HG03439 (cell line): ENCODE measurements at regions not wholly inside any gene's neighbourhood (a gene's known extent, or its start where the extent isn't known, plus 50 kb on each side); places are given as distances from the start of the nearest gene placed in this dataset.

ENCODE experiments used
- ATAC-seq: cut with Tn5 transposase; IDR thresholded peaks from one replicate; pipeline ENCODE4 v1.9.1; 2021; ENCODE audit warnings: mild to moderate bottlenecking, moderate library complexity; ENCODE audit not compliant: unreplicated experiment

DNA sequence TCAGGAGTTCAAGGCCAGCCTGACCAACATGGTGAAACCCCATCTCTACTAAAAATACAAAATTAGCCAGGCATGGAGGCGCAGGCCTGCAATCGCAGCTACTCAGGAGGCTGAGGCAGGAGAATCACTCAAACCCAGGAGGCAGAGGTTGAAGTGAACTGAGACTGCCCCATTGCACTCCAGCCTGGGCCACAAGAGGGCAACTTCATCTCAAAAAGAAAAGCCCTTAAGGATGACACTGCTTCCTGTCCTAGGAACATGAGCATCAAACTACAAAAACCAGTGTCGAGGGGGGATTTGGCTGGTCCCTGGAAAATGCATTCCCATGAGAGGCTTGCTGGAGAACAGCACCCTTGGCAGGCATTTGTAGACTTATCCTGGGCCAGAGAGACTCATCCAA lies 449.5 kb upstream of the PSMD7 start:
- ATAC-seq: no peak

DNA sequence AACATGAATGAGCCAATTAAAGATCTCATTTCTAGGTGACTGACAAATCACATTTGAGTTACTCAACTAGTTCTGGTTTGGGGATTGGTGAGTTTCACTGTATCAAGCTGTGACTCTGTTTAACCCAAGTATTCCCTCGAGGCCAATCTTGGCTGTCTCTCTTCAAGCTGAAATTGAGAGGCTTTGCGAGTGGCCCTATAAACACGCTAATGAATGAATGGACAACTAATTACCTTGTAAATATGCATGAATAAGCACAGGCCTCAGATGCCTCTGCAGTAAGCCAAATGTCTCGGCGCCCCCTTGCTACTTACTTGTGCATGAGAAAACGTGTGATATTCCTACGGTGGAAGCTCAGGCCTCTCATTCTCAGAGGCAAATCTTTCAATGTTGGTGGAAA lies 450.3 kb upstream of the PSMD7 start:
- ATAC-seq: no peak

DNA sequence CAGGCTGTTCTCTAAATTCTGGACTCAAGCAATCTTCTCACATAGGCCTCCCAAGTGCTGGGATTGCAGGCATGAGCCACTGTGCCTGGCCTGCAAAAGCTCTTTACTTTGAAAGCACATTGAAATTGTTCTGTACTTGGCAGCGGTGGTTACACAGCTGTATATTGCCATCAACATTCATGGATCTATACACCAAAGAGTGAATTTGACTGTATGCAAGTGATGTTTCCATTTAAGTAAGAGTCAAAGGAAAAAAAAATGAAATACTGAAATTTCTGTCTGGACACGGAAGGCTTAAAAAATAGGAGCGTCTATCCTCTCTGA lies 450.6 kb upstream of the PSMD7 start:
- no peak for ATAC-seq

DNA sequence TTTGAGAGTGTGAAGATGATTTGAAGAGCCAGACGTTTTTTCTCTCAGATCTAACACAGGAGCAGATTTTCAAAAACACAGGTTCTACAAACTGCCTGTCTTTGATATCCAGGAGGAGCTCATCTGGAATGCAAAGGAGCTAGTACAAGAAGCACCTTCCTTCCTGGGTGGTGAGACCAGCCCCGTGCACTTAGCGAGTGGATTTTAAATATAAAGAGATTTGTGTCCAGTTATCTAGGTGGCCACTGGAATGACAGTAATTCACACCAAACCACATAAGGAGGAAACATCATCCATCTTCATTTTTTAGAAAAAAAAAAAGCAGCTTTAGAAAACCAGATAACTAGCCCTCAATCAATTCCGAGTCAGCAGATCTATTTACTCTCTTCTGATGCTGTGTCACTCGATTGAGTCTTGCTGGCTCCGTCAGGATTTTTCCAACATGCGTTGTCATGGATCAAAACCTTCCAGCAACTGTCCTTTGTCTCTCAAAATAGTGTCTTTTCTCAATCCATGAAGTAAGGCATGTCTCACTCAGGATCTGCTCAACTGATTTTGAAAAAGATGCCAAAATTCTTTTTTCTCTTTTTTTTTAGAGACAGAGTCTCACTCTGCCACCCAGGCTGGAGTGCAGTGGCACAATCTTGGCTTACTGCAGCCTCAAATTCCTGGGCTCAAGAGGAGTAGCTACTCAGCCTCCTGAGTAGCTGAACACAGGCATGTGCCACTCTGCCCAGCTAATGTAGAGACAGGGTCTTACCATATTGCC lies 451.2 kb upstream of the PSMD7 start:
- ATAC-seq: no peak

DNA sequence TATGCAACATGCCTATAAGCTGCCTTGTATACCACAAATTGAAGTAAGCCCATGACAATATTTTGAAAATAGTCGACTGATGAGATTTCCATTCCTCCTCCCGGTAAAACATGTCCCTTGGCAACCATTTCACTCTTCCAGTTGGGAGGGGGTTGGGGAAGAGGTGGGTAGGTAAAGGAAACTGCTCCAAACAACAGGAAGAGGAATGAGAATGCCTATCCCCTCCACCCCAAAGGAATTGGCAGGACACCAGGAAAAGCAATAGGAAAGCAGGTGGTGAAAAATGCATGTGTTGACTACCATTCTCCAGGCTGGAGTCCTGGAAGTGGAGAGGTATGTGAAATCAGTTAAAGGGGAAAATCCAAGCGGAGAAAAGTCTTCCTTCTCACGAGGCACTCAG lies 455.9 kb upstream of the PSMD7 start:
- no peak for ATAC-seq

DNA sequence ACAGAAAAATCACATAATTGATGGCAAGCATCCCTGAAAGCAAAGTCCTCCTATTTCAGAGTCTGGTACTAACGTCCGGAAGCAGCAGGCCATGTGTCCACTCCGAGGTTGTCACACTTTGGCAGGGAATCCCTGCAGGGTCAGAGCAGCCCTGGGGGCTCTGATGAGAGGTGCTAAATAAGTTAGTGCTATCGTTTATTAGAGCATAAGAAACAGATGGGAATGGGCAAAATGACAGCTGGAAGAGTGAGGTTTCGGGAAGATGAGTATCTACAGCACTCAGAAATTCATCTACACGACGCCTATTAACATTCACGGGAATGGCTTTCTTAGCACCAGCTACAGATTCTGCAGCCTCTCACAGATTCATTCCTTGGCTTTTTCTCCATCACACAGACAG lies 465.4 kb upstream of the PSMD7 start:
- no peak for ATAC-seq

DNA sequence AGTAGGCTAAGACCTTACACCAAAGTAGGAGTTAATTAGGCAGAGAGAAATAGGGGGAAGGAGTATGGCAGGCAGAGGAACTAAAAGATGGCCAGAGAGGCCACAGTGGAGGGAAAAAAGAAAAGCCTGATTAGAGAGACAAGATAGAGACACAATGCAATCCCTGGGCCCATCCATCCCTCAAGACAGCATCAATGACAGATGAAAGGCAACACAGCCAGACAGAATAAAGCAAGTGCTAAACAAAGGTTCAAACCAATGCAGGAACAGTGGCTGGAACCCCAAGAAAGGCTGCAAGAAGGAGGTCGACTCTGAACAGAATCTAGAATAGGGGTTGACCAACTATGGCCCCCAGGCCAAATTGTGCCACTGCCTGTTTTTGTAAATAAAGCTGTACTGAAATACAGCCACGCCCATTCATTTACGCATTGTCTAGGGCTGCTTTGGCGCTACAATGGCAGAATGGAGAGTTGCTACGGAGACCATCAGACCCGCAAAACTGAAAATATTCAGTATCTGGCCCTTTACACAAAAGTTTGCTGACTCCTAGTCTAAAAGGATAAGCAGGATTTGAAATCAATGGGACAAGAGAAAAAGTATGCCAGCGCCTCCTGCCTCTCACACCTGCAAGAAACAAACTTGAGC lies 473.3 kb upstream of the PSMD7 start:
- no peak for ATAC-seq

DNA sequence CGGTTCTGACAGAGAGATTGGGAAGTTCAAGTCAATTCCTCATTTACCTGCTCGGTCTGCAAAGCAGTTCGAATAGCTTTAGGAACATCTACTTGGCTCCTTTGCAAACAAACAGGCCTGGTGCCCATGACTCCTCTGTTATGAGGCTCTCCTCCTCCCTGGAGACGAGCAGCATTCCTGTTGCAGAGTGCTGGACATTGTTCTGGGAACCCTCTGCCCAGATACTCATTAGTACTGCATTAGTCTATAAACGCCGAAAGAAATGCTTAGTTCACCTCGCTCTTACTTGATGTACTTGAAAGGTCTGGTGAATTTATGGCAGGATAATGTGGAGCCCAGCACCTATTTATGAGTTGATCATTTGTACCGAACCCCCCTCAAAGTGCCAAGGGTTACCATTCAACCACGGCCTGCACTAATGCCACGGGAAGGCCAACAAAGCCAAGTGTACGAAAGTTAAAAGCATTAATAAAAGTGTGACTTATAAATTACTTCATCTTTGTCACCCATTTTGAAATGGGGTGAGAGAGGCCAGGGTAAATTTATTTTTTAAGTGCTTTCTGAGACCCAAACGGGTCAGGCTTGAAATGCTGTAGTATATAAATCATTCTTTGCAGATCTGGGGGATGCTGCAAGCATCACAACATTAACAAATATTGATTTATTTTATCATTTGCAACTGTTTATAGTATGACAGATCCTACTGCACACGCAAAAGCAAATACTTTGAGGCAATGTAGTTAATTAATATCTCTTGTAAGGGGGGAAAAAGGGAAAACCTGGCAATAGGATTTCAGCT lies 478.9 kb upstream of the PSMD7 start:
- ATAC-seq: no peak

DNA sequence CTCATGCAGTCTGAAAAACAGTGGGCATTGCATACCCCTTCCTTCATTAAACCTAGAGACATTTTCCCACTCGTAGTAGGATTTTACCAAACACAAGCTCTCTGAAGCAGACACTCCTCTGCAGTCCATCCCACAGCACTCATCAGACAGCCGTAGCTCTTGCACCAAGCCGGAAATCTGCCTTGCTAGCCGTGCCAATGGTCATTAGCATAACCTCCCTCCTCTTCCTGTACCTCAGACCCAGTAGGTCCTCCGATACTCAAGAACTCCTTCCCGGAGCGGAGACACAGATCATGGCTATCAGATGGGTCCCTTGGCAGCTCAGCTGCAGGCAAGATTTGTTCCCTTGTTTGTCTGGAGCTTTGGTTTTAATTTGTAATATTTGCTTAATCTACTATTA lies 483.1 kb upstream of the PSMD7 start:
- ATAC-seq: no peak

DNA sequence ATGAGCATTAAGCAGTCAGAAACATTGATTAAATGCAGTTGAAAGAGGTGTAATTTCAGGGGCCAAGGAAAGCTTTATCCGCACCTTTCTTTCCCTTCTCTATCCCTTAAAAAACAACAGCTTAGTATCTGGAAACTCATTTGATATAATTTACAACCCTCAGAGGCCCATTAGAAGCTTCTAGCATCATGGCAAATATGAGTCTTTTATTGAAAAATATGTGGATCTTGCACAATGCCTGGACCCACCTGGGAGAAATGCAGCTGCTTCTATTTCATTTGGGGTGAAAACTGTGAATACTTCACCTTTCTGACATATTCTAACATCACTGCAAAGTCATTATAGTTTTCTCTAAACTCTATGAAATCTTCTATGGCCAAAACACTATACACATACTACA lies 492.2 kb upstream of the PSMD7 start:
- no peak for ATAC-seq

DNA sequence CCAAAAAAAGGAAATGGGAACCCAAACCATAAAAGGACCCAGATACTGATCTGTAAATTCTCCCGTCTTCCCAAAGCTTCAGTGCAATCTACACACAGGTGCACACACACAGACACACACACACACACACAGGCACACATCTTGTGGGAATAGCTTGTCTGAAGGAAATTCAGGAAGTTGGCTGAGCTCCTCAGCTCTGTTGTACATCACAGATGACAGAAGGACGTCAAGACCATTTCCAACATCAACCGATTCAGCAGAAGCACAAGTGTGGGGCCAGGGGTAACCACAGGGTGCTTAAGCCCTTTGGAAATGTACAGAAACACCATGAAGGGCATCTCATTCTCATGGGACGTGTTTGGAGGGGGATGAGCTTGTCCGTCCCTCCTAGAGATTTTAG lies 498.1 kb upstream of the PSMD7 start:
- ATAC-seq: no peak

DNA sequence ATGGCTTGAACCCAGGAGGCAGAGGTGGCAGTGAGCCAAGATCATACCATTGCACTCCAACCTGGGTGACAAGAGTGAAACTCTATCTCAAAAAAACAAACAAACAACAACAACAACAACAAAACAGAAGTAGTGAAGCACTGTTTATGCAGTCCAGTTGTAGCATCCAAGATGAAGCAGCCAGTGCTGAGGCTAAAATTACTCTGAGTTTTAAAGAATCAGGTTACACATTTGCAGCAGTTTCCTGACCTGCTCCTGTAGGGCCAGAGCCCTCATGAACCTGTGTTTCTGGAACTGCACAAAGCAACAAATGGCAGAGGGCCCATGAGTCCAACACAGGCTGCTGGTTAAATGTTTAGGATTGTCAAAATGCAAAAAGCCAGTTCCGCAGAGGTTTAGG lies 499.5 kb upstream of the PSMD7 start:
- ATAC-seq: no peak

DNA sequence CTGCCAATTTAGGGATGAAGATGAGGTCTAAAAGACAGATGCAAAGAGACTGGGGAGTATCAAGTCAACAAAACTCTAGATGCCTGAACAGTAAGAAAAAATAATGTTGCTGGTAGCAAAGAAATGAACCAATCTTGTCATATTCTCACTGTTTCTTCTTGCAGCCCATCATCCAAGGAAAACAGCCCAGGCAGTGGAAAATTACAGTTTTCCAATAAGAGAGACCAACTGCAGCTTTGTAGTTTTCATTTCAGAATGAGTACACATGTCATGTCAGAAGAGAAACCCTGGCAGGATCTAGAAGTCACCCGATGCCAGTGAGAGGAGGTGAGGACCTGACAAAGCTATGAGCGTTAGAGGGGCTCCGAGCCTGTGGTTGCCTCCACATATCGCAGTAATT lies 500.4 kb upstream of the PSMD7 start:
- no peak for ATAC-seq

DNA sequence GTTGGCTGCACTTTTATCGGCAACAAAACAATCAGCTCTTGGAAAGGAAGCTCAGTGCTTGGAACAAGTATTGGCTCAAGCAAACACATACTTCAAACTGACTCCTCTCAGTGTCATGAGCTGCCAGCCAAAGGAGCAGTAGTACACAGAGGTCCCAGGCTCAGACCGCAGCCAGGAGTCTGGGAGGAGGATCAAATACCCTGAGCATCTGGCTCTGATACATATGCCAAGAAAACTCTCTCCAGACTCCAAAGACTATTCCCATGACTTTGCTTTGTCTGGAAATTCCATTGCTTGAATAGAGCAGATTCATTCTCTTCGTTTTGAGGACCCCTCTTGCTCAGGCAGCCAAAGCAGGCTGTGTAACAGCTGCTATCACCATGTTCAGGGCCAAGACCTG lies 501.6 kb upstream of the PSMD7 start:
- no peak for ATAC-seq

DNA sequence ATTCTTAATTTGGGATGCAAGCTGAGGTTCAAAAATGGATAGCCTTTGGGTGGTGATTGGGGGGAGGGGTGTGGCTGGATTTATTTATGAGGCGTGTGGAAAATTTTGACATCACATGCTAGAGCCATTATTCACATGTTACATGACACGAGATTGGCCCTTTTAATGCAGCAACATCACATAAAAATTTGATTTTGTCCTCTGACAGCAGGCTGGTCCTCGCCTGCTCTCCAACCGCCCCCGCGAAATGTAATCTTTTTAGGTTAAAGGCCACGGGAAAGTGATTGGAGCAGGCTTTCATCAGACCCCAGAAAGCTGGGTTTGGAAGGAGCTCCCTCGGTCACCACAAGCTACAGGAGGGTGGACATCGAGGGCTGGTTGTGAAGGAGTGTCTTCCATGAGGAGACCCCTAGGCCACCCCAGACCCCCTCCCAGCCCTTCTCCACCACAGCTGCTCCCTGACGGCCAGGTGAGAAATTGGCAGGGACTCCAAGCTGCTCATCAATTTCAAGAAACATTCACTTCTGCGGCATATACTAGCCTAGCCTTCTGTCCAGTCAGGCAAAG lies 502.7 kb upstream of the PSMD7 start:
- no peak for ATAC-seq

DNA sequence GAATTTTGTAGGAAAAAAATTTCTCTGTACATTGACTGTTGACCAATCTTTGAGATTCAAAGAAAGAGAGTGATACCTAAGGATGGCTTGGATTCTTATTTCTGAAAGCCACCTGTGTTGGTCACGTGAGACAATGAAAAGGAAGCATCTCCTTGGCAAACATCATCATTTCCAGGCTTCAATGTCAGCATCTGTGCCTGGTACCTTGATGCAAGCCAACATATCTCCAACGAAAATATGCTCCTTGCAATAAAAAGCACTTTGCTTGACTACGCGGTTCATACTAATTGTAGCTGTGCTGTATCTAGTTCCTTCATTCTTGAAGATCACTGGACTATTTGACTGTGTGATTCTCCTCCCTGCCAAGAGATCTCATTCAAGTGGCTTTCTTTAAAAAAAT lies 503.4 kb upstream of the PSMD7 start:
- no peak for ATAC-seq

DNA sequence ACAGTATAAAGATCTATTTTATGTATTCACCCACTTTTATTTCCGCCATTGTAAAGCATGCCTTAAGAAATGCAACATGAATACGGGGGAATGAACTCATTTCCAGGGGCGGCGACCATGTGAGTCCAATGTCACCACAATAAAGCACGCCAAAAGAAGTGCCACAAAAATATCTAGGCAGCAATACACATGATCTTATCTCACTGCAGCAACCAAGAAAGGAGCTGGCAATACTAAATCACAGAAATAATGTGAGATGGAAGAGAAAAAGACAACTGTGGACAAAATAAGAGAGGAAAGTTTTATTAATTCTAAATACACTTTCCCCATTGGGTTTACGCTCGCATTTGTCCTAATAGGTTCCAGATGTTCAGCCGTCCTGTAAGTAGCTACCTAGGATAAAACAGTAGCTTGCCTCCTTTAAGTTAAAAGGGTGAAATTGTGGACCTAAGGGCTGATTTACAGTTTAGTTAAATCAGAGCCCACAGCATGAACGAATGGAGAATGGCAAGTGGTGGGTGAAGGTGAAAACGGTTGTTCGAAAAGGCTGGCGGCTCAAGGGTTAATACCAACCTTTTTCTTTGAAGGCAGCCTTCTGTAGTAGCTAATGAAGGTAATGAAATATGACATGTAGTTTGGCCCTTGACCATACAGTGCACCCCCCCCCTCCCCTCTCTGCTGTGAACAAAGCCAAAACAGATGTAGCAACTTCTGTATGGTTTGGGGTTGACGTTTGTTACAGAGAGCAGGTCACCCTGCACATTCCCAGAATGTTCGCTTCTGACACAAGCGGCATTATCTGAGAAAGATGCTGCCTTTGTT lies 504.2 kb upstream of the PSMD7 start:
- ATAC-seq: no peak

DNA sequence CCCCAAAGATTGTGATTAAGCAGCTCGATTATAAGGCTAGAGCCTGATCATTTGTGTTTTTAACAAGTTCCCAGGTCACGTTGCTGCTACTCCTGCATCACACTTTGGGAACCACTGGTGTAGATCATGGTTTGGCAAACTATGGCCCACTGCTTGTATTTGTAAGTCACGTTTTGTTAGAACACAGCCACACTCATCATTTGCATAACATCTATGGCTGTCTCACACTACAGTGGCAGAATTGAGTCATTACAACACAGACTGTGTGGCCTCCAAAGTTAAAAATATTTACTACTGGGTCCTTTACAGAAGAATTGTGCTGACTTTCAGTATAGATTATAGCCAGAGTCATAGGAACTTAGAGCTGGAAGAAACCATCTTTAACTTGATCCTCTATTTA lies 515.3 kb upstream of the PSMD7 start:
- no peak for ATAC-seq

DNA sequence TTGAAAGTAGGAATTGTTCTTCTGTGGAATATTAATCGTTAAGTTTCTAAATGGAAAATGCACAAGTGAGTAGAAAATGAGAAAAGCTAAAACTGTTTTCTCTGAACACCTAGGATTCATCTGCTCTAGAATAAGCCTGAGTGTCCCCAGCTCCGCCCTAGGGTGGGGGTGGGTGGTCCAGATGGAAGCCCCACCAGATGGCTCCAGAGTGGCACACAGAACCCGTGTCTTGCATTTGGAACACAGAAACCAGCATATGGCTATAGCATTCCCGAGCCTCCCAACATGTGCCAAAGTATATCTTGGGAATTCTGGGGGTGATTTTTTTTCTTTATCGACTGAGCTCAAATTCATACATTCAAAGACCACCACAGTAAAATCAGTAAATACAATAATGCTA lies 517.7 kb upstream of the PSMD7 start:
- no peak for ATAC-seq

DNA sequence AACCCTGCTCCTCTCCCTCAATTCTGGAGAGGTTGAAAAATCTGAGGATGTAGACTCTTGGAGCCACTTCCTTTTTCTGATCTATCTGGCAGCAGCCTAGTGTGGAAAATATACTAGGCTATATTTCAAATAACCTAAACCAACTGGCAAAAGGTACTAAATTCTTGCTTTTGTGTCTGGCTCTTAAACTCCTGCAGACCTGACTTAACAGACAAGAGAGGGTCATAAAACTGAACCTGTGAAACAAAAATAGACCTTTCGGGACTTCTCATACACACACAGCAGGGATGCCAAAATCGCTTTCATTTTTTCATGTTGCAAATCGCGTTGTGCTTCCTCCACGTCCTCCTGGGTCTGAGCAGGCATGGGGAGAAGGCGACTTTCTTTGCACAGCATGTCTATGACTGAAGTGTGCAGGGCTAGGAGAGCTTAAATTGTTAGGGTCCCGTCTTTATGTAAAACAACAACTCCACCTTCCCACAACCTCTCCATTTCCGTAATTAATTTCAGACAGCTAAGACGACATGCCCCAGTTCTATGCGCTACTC lies 520.7 kb upstream of the PSMD7 start:
- no peak for ATAC-seq
